Gastroesophageal sphincter (tissue), 4 donors: ENCODE measurements at regions not wholly inside any gene's neighbourhood (a gene's known extent, or its start where the extent isn't known, plus 50 kb on each side); places are given as distances from the start of the nearest gene placed in this dataset.

Source experiments
- ATAC-seq: fragments of 150-250 bp; one replicate; pipeline ENCODE4 v1.9.1; 2016; ENCODE audit warnings: mild to moderate bottlenecking, moderate library complexity
- H3K27ac ChIP-seq, 4 donors: fragments of 200-600 bp; sonication (generic) in 3 of 4; 1 replicate in 3 of 4; 2 replicates in 1 of 4; pipeline ENCODE4 v1.5.1; 2016 to 2019
- H3K27me3 ChIP-seq: fragments of 200-600 bp; sonication (generic); one replicate; pipeline ENCODE4 v1.5.1; 2019
- H3K36me3 ChIP-seq, 2 donors: fragments of 200-600 bp; sonication (generic); one replicate each; pipeline ENCODE4 v1.5.1; 2019; ENCODE audit warnings: control low read depth in 1 of 2
- H3K4me1 ChIP-seq, 3 donors: fragments of 200-600 bp; sonication (generic); 1 replicate in 2 of 3; 2 replicates in 1 of 3; pipeline ENCODE4 v1.5.1; 2016 to 2019; ENCODE audit warnings: control low read depth in 2 of 3
- H3K4me3 ChIP-seq, 2 donors: fragments of 200-600 bp; sonication (generic); one replicate each; pipeline ENCODE4 v1.5.1; 2019; ENCODE audit warnings: mild to moderate bottlenecking in 1 of 2, moderate library complexity in 1 of 2
- H3K9me3 ChIP-seq, 3 donors: fragments of 200-600 bp; sonication (generic); one replicate each; pipeline ENCODE4 v1.5.1; 2017 to 2019; ENCODE audit warnings: control low read depth in 2 of 3
- CTCF ChIP-seq, 4 experiments: fragments of 200-600 bp in 2 of 4; fragments of 450-650 bp in 2 of 4; sonication (generic) in 1 of 4; IDR thresholded peaks; one replicate each; pipeline ENCODE4 v1.5.1; 2017 to 2019; ENCODE audit warnings: antibody characterized with exemption in 4 of 4, mild to moderate bottlenecking in 2 of 4, moderate library complexity in 2 of 4
- EP300 ChIP-seq: sonication (generic); formaldehyde crosslinking; IDR thresholded peaks from one replicate; pipeline ENCODE4 v1.6.1; 2017; ENCODE audit warnings: antibody characterized with exemption, mild to moderate bottlenecking
- POLR2A ChIP-seq, 2 donors: fragments of 450-650 bp; IDR thresholded peaks; one replicate each; pipeline ENCODE4 v1.6.1; 2017; ENCODE audit warnings: antibody characterized with exemption in 2 of 2, mild to moderate bottlenecking in 2 of 2, moderate library complexity in 1 of 2
- POLR2AphosphoS5 ChIP-seq: sonication (generic); formaldehyde crosslinking; IDR thresholded peaks from one replicate; pipeline ENCODE4 v1.6.1; 2017; ENCODE audit warnings: antibody characterized with exemption
- WGBS, 2 donors: methylation state at CpG; one replicate each; pipeline ENCODE4 v1.1.5; 2018; ENCODE audit warnings: low coverage in 1 of 2; 5-methylcytosine and 5-hydroxymethylcytosine counted together

DNA sequence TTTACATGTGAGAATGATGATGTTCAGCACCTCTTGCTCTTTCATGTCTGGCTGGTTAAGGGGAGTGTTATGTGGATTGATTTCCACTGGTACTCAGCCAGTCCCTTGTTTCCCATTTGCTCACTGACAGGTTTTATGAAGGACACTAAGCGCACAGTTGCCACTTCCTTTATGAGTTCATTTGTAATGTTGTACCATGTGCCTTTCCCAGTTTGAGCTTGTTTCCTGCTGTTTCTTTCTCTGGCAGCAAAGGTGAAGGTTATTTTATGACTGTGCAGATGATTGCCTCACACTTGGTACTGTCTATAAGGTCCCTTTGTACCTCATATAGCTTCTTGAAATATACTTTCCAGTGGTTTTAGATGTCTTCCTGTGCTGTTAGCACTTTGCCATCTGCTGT, 1700.5 kb upstream of the TMEFF2 start:
- Histone ChIP-seq H3K27me3 (no peaks in the 10 kb centered on the region), H3K36me3 (no peaks in the 10 kb centered on the region), H3K4me1 (no peaks in the 10 kb centered on the region), H3K27ac (no peak overlapping the region), H3K9me3 (no peaks in the 10 kb centered on the region), H3K4me3 (no peak overlapping the region)
- ATAC-seq = no peak
- 55 to 57% methylated on average over 1 of the region's 1 CpG for WGBS, 2 donors
- TF ChIP-seq POLR2A (IDR thresholded peaks at IDR 0.05) (no peak), EP300 (no peak), POLR2AphosphoS5 (no peak), CTCF (IDR thresholded peaks at IDR 0.05) (no peak)

DNA sequence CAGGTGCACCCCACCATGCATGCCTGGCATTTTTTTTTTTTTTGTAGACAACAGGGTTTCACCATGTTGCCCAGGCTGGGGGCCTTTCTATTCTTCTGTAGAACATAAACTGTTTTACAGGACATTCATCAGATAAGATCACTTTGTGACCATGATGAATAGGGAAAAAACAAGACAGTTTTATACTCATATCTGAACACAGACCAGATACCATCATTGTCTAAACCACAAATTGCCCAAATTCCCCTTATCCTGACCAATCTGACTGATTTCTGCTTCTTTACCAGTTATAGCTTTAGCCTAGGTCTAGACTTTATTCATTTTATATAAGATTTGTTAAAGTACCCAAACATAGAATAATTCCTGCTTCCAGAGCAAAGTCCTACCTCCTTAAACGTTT, 1699.3 kb upstream of the TMEFF2 start:
- Histone ChIP-seq H3K36me3 (no peaks in the 10 kb centered on the region), H3K27me3 (no peaks in the 10 kb centered on the region), H3K27ac (no peak overlapping the region), H3K4me1 (no peaks in the 10 kb centered on the region), H3K9me3 (no peaks in the 10 kb centered on the region), H3K4me3 (no peak overlapping the region)
- WGBS, 2 donors = 64 to 70% methylated on average over 1 of the region's 1 CpG
- ATAC-seq = no peak
- TF ChIP-seq CTCF (IDR thresholded peaks at IDR 0.05) (no peak), POLR2A (IDR thresholded peaks at IDR 0.05) (no peak), EP300 (no peak), POLR2AphosphoS5 (no peak)

GRCh38 chr2:193891023-193891422, 1696.3 kb upstream of the TMEFF2 start:
- Histone ChIP-seq H3K36me3 (no peaks in the 10 kb centered on the region), H3K9me3 (no peaks in the 10 kb centered on the region), H3K4me3 (no peak overlapping the region), H3K27me3 (no peaks in the 10 kb centered on the region), H3K4me1 (no peaks in the 10 kb centered on the region), H3K27ac (no peak overlapping the region)
- 77 to 91% methylated on average over 2 of the region's 2 CpGs for WGBS, 2 donors
- no peak for TF ChIP-seq EP300
- no peak for TF ChIP-seq POLR2A (IDR thresholded peaks at IDR 0.05)
- no peak for TF ChIP-seq CTCF (IDR thresholded peaks at IDR 0.05)
- TF ChIP-seq POLR2AphosphoS5 = no peak
- no peak for ATAC-seq

- TF ChIP-seq POLR2AphosphoS5 (no peak), CTCF (IDR thresholded peaks at IDR 0.05) (no peak), EP300 (no peak), POLR2A (IDR thresholded peaks at IDR 0.05) (no peak)
These were observed 1690.7 kb upstream of the TMEFF2 start for GRCh38 chr2:193885419-193885818.

DNA sequence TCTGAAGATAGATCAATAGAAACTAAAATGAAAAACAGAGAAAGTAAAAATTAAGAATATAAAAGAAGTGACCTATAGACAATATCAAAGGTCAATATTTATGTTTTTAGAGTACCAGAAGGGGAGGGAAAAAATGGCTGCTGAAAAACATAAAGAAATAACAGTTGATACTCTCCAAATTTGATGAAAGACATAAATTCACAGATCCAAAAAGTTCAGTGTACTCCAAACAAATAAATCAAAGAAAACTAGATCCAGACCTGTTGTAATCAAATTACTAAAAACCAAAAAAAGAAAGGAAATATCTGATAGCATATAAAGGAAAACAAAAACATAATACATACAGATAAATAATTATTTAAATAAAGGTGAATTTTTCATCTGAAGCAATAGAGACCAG, 1689.1 kb upstream of the TMEFF2 start:
- Histone ChIP-seq H3K27me3 (no peaks in the 10 kb centered on the region), H3K9me3 (peaks cover 0 to 10% (median 0%) of the 10 kb centered on the region in 3 donors), H3K27ac (no peak overlapping the region), H3K4me1 (no peaks in the 10 kb centered on the region), H3K4me3 (no peak overlapping the region), H3K36me3 (no peaks in the 10 kb centered on the region)
- TF ChIP-seq EP300 (no peak), CTCF (IDR thresholded peaks at IDR 0.05) (no peak), POLR2AphosphoS5 (no peak)
- no peak for ATAC-seq

More at GRCh38 chr2:193885419-193885818, 1690.7 kb upstream of the TMEFF2 start:
- ATAC-seq = no peak
- Histone ChIP-seq H3K4me3 (no peak overlapping the region), H3K27ac (no peak overlapping the region), H3K36me3 (no peaks in the 10 kb centered on the region), H3K9me3 (peaks cover 0 to 10% (median 0%) of the 10 kb centered on the region in 3 donors), H3K27me3 (no peaks in the 10 kb centered on the region), H3K4me1 (no peaks in the 10 kb centered on the region)
- WGBS, 2 donors = 100% methylated on average over 1 of the region's 1 CpG; no CpG with 5 or more reads in 1 of the 2 donors
